AG09319 (cell line): ENCODE measurements at regions not wholly inside any gene's neighbourhood (a gene's known extent, or its start where the extent isn't known, plus 50 kb on each side); places are given as distances from the start of the nearest gene placed in this dataset.
"Not testable (repeated sequence)": the region's sequence is repeated elsewhere in the genome, so short reads cannot be mapped to it uniquely, and the experiment has no call there.

Source experiments
- DNase-seq: peaks from one replicate; pipeline ENCODE4 v3.0.0-alpha.2; 2010; ENCODE audit warnings: low read depth; ENCODE audit errors: extremely low read depth
- TF ChIP-seq, protein P1 (sequence below): IDR thresholded peaks from 2 replicates; pipeline ENCODE4 v1.5.1; 2011; ENCODE audit warnings: low read depth, mild to moderate bottlenecking, inconsistent platforms, low read length, moderate library complexity

DNA sequence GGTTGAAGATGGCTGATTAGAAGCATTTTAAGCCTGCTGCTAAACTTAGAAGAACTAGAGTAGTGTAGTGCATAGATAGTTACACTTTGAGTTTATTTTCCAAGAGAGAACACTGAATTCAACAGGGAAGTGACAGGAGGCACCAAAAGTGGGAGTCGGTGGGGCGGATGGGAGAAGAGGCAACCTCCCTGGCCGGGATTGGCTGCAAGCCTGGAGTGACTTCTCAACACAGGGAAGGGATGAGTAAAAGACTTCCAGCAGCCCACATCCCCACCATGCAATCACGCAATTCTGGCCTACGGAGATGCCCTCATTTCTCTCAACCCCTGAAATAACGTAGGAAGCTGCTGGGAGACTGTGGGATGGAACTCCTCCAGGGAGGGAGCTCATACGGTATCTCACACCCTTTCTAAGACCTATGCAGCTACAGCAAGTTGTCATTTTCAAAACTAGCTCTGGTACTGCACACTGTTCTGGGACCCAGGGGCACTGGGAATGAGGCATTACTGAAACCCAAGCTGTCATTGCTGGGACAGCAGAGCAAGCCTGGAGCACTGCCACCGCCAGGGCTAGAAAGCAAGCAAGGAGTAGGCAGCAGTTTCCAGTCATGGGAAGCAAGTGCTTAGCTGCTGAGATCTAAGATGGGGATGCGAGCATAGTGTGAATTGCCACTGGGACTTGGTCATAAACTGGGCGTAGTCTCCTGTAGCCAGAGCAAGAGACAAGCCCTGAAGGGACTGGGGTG lies 331.6 kb upstream of the PTGER4 start:
- no peak for DNase-seq
- TF ChIP-seq, protein P1, sequence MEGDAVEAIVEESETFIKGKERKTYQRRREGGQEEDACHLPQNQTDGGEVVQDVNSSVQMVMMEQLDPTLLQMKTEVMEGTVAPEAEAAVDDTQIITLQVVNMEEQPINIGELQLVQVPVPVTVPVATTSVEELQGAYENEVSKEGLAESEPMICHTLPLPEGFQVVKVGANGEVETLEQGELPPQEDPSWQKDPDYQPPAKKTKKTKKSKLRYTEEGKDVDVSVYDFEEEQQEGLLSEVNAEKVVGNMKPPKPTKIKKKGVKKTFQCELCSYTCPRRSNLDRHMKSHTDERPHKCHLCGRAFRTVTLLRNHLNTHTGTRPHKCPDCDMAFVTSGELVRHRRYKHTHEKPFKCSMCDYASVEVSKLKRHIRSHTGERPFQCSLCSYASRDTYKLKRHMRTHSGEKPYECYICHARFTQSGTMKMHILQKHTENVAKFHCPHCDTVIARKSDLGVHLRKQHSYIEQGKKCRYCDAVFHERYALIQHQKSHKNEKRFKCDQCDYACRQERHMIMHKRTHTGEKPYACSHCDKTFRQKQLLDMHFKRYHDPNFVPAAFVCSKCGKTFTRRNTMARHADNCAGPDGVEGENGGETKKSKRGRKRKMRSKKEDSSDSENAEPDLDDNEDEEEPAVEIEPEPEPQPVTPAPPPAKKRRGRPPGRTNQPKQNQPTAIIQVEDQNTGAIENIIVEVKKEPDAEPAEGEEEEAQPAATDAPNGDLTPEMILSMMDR = no peak

DNA sequence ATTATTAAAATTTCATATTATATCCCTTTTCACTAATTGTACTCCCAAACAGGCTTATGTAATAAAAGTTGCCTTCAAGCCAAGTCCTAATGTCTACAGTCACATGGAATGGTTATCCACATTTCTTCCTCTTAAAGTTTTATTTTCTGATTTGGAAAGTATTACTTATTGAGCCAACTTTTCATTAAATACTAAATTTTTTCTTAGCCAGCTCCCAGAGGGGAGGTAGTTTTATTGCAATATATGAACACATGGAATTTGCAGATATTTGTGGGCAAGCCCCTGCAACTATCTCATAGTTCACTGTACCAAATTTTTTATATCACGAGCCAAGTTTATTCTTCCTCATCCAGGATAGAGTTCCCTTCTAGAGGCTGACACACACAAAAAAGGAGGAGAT lies 332.8 kb upstream of the PTGER4 start:
- TF ChIP-seq, protein P1 = no peak
- DNase-seq = no peak

DNA sequence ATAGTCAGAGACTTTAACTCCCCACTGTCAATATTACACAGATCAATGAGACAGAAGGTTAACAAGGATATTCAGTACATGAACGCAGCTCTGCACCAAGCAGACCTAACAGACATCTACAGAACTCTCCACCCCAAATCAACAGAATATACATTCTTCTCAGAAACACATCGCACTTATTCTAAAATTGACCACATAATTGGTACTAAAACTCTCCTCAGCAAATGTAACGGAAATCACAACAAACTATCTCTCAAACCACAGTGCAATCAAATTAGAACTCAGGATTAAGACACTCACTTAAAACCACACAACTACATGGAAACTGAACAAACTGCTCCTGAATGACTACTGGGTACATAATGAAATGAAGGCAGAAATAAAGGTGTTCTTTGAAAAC lies 341.3 kb upstream of the PTGER4 start:
- DNase-seq = not testable (repeated sequence)

DNA sequence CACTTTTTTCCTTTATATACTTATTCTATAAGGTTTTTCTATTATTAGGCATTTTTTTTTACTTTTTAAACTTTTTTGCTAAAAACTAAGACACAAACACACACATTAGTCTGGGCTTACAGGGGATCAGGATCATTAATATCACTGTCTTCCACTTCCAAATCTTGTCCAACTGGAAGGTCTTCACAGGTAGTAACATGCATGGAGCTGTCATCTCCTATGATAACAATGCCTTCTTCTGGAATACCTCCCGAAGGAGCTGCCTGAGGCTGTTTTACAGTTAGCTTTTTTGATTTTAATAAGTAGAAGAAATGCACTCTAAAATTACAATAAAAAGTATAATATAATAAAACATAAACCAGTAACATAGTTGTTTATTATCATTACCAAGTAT lies 345.5 kb upstream of the PTGER4 start:
- DNase-seq = no peak
- TF ChIP-seq, protein P1 = no peak

DNA sequence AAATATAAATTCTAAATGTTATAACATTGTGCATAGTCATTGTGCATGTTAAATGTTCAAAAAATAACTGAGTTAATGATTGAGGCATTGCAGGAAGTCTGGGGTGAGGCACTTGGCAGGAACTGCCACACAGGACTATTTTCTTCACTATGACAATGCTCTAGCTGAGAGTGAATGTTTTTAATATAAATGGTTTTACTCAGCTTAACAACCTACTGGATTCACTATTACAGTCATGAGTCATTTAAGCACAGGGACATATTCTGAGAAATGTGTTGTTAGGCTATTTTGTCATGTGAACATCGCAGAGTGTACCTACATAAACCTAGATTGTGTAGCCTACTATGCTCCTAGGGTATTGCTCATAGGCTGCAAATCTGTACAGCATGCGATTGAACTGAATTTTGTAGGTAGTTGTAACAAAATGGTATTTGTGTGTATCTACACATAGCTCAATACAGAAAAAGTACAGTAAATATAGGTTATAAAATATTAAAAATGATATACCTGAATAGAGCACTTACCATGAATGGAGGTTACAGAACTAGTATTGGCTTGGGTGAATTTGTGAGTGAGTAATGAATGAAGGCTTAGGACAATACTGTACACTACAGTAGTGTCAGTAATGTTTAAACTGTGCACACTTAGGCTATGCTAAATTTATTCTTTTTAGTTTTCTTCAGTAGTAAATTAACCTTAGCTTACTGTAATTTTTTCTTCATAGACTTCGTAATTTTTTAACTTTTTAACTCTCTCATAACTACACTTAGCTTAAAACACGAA lies 346.1 kb upstream of the PTGER4 start:
- TF ChIP-seq, protein P1 = no peak
- no peak for DNase-seq

DNA sequence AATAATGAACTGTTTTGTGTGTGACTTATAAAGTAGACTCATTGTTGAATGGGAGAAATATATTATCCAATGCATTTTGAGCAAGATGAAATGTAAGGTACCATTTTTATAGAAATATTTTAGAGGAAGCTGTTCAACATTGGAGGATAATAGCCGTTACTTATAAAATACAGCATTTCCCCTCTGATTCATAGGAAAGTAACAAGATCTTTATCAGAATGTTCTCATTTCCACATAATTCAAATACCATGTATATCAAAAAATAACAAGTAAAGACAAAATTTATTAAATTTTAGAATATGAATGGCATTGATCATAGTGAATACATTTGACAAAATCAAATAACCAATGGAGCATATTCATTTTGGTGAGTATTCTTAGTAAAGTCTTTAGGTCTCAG lies 346.7 kb upstream of the PTGER4 start:
- DNase-seq = no peak
- TF ChIP-seq, protein P1 = no peak

DNA sequence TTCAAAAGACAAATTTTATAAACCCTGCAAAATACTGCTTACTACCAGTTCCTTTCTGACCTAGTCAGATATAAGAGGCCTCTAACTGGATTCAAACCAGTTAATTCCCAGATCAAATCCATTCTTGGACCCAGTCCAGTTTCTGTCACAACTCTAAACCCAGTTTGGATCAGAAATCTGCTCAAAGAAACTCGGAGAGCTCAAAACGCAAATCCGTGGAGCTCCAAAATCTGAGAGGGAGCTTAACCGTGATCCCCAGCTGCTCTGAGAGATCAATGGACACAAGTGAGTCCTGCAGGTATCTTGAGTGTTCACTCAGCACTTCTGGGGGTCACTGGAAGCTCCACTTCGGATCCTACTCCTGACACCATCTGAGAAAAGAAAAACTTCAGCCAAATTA lies 348.1 kb upstream of the PTGER4 start:
- TF ChIP-seq, protein P1 = no peak
- no peak for DNase-seq
